ENCODE measurements at regions not wholly inside any gene's neighbourhood (a gene's known extent, or its start where the extent isn't known, plus 50 kb on each side); places are given as distances from the start of the nearest gene placed in this dataset.

GRCh38 chr4:19401301-19402080, 850.2 kb upstream of the SLIT2 start:
- in situ Hi-C loops (cut with HindIII; ENCODE audit: low pct_unique_long_range_greater_than_20kb, low sequenced_read_pairs) = no loop called here

GRCh38 chr4:19400820-19401219, 850.9 kb upstream of the SLIT2 start:
- in situ Hi-C loops (cut with HindIII; ENCODE audit: low pct_unique_long_range_greater_than_20kb, low sequenced_read_pairs) = no loop called here
- DNase-seq (ENCODE audit: low read depth, low spot score) = no peak

More at GRCh38 chr4:19401301-19402080, 850.2 kb upstream of the SLIT2 start:
- no peak for DNase-seq (ENCODE audit: low read depth, low spot score)

GRCh38 chr4:19399001-19399400, 852.7 kb upstream of the SLIT2 start:
- in situ Hi-C loops (cut with HindIII; ENCODE audit: low pct_unique_long_range_greater_than_20kb, low sequenced_read_pairs) = no loop called here
- DNase-seq (ENCODE audit: low read depth, low spot score) = no peak

- DNase-seq (ENCODE audit: low read depth, low spot score) = no peak
- in situ Hi-C loops (cut with HindIII; ENCODE audit: low pct_unique_long_range_greater_than_20kb, low sequenced_read_pairs) = no loop called here
Observed at GRCh38 chr4:19386786-19387185, 864.9 kb upstream of the SLIT2 start.

GRCh38 chr4:19382993-19383756, 868.5 kb upstream of the SLIT2 start:
- peak; percentile 14 for DNase-seq (ENCODE audit: low read depth, low spot score)
- in situ Hi-C loops (cut with HindIII; ENCODE audit: low pct_unique_long_range_greater_than_20kb, low sequenced_read_pairs) = no loop called here

GRCh38 chr4:19381068-19381467, 870.6 kb upstream of the SLIT2 start:
- no peak for DNase-seq (ENCODE audit: low read depth, low spot score)
- in situ Hi-C loops (cut with HindIII; ENCODE audit: low pct_unique_long_range_greater_than_20kb, low sequenced_read_pairs) = no loop called here

- DNase-seq (ENCODE audit: low read depth, low spot score) = no peak
- in situ Hi-C loops (cut with HindIII; ENCODE audit: low pct_unique_long_range_greater_than_20kb, low sequenced_read_pairs) = no loop called here
Observed at GRCh38 chr4:19380600-19380999, 871.1 kb upstream of the SLIT2 start.

- in situ Hi-C loops (cut with HindIII; ENCODE audit: low pct_unique_long_range_greater_than_20kb, low sequenced_read_pairs) = no loop called here
- no peak for DNase-seq (ENCODE audit: low read depth, low spot score)
Observed at GRCh38 chr4:19379191-19379708, 872.5 kb upstream of the SLIT2 start.

- in situ Hi-C loops (cut with HindIII; ENCODE audit: low pct_unique_long_range_greater_than_20kb, low sequenced_read_pairs) = no loop called here
- no peak for DNase-seq (ENCODE audit: low read depth, low spot score)
Observed at GRCh38 chr4:19375931-19376330, 875.8 kb upstream of the SLIT2 start.

- DNase-seq (ENCODE audit: low read depth, low spot score) = no peak
- in situ Hi-C loops (cut with HindIII; ENCODE audit: low pct_unique_long_range_greater_than_20kb, low sequenced_read_pairs) = no loop called here
Observed at GRCh38 chr4:19375136-19375804, 876.4 kb upstream of the SLIT2 start.

- DNase-seq (ENCODE audit: low read depth, low spot score) = no peak
- in situ Hi-C loops (cut with HindIII; ENCODE audit: low pct_unique_long_range_greater_than_20kb, low sequenced_read_pairs) = no loop called here
Observed at GRCh38 chr4:19372390-19372789, 879.3 kb upstream of the SLIT2 start.

- in situ Hi-C loops (cut with HindIII; ENCODE audit: low pct_unique_long_range_greater_than_20kb, low sequenced_read_pairs) = no loop called here
- no peak for DNase-seq (ENCODE audit: low read depth, low spot score)
Observed at GRCh38 chr4:19368800-19369199, 882.9 kb upstream of the SLIT2 start.

- DNase-seq (ENCODE audit: low read depth, low spot score) = no peak
- in situ Hi-C loops (cut with HindIII; ENCODE audit: low pct_unique_long_range_greater_than_20kb, low sequenced_read_pairs) = no loop called here
Observed at GRCh38 chr4:19366916-19367315, 884.8 kb upstream of the SLIT2 start.

GRCh38 chr4:19358015-19358414, 893.7 kb upstream of the SLIT2 start:
- in situ Hi-C loops (cut with HindIII; ENCODE audit: low pct_unique_long_range_greater_than_20kb, low sequenced_read_pairs) = no loop called here

GRCh38 chr4:19349416-19349815, 902.3 kb upstream of the SLIT2 start:
- in situ Hi-C loops (cut with HindIII; ENCODE audit: low pct_unique_long_range_greater_than_20kb, low sequenced_read_pairs) = no loop called here
- no peak for DNase-seq (ENCODE audit: low read depth, low spot score)

More at GRCh38 chr4:19358015-19358414, 893.7 kb upstream of the SLIT2 start:
- no peak for DNase-seq (ENCODE audit: low read depth, low spot score)

GRCh38 chr4:19348746-19349145, 903.0 kb upstream of the SLIT2 start:
- in situ Hi-C loops (cut with HindIII; ENCODE audit: low pct_unique_long_range_greater_than_20kb, low sequenced_read_pairs) = no loop called here

GRCh38 chr4:19346636-19347035, 905.1 kb upstream of the SLIT2 start:
- in situ Hi-C loops (cut with HindIII; ENCODE audit: low pct_unique_long_range_greater_than_20kb, low sequenced_read_pairs) = no loop called here

More at GRCh38 chr4:19348746-19349145, 903.0 kb upstream of the SLIT2 start:
- no peak for DNase-seq (ENCODE audit: low read depth, low spot score)

GRCh38 chr4:19329631-19330030, 922.1 kb upstream of the SLIT2 start:
- in situ Hi-C loops (cut with HindIII; ENCODE audit: low pct_unique_long_range_greater_than_20kb, low sequenced_read_pairs) = no loop called here
- DNase-seq (ENCODE audit: low read depth, low spot score) = no peak

More at GRCh38 chr4:19346636-19347035, 905.1 kb upstream of the SLIT2 start:
- DNase-seq (ENCODE audit: low read depth, low spot score) = no peak

Measured in SK-MEL-5 (cell line).